ENCODE measurements at regions not wholly inside any gene's neighbourhood (a gene's known extent, or its start where the extent isn't known, plus 50 kb on each side); places are given as distances from the start of the nearest gene placed in this dataset.

- Mint-ChIP-seq H3K9me3 (peaks cover 0 to 1% (median 0%) of the 10 kb centered on the region in 7 donors), H3K4me1 (no peaks in the 10 kb centered on the region), H3K36me3 (no peaks in the 10 kb centered on the region), H3K27me3 (ENCODE audit: low read depth in 3 of 3) (peaks cover 0 to 1% (median 0%) of the 10 kb centered on the region in 3 donors), H3K27ac (no peak overlapping the region), H3K4me3 (no peak overlapping the region)
- no peaks in the 10 kb centered on the region for H3K27me3 ChIP-seq (ENCODE audit: control insufficient read depth in 2 of 2, insufficient read depth in 2 of 2, low read length in 2 of 2)
- H3K27ac ChIP-seq (ENCODE audit: low read depth in 1 of 2, low read length in 2 of 2), result no peak overlapping the region
- no peak overlapping the region for H2AFZ ChIP-seq (ENCODE audit: insufficient read depth, low read depth, low read length, poor library complexity, severe bottlenecking)
- H3K4me2 ChIP-seq (replicated peaks; ENCODE audit: extremely low read depth, low read length, poor library complexity, severe bottlenecking), result no peak overlapping the region
- intact Hi-C loops (cut with micrococcal nuclease), result no loop called here
- WGBS (ENCODE audit: insufficient coverage), result 80% methylated on average over 2 of the region's 3 CpGs
- H3K36me3 ChIP-seq (replicated peaks in 1 of 2; ENCODE audit: control insufficient read depth in 1 of 2, insufficient read depth in 2 of 2, low read length in 2 of 2), result no peaks in the 10 kb centered on the region
- H3K9me3 ChIP-seq (replicated peaks in 1 of 2; ENCODE audit: control insufficient read depth in 1 of 2, insufficient read depth in 1 of 2, low read length in 2 of 2), result no peaks in the 10 kb centered on the region
- no peak for TF ChIP-seq CTCF (IDR thresholded peaks at IDR 0.05)
- H3K4me1 ChIP-seq (ENCODE audit: control insufficient read depth in 1 of 2, insufficient read depth in 2 of 2, low read length in 2 of 2), result no peaks in the 10 kb centered on the region
- no peaks in the 10 kb centered on the region for H4K20me1 ChIP-seq (ENCODE audit: insufficient read depth, low read length)
- H3K79me2 ChIP-seq (ENCODE audit: insufficient read depth, low read length), result no peaks in the 10 kb centered on the region
- no peak for DNase-seq
- no peak overlapping the region for H3K9ac ChIP-seq (ENCODE audit: insufficient read depth, low read length, poor library complexity, severe bottlenecking)
- H3K4me3 ChIP-seq (replicated peaks in 1 of 3; ENCODE audit: low read depth in 2 of 3, low read length in 3 of 3), result no peak overlapping the region
These were observed 199.6 kb upstream of the SRRM4 start for GRCh38 chr12:118781692-118782091.

GRCh38 chr12:118783703-118784102, 197.6 kb upstream of the SRRM4 start:
- no peak overlapping the region for H3K27ac Mint-ChIP-seq
- H3K4me3 ChIP-seq (replicated peaks in 1 of 3; ENCODE audit: low read depth in 2 of 3, low read length in 3 of 3), result no peak overlapping the region

More at GRCh38 chr12:118783703-118784102, 197.6 kb upstream of the SRRM4 start:
- TF ChIP-seq CTCF (IDR thresholded peaks at IDR 0.05), result no peak
- Histone ChIP-seq H3K79me2 (ENCODE audit: insufficient read depth, low read length) (no peaks in the 10 kb centered on the region), H3K27me3 (ENCODE audit: control insufficient read depth in 2 of 2, insufficient read depth in 2 of 2, low read length in 2 of 2) (no peaks in the 10 kb centered on the region), H4K20me1 (ENCODE audit: insufficient read depth, low read length) (no peaks in the 10 kb centered on the region), H3K9me3 (replicated peaks in 1 of 2; ENCODE audit: control insufficient read depth in 1 of 2, insufficient read depth in 1 of 2, low read length in 2 of 2) (no peaks in the 10 kb centered on the region), H3K27ac (ENCODE audit: low read depth in 1 of 2, low read length in 2 of 2) (no peak overlapping the region), H3K4me2 (replicated peaks; ENCODE audit: extremely low read depth, low read length, poor library complexity, severe bottlenecking) (no peak overlapping the region), H3K36me3 (replicated peaks in 1 of 2; ENCODE audit: control insufficient read depth in 1 of 2, insufficient read depth in 2 of 2, low read length in 2 of 2) (no peaks in the 10 kb centered on the region), H3K9ac (ENCODE audit: insufficient read depth, low read length, poor library complexity, severe bottlenecking) (no peak overlapping the region), H3K4me1 (ENCODE audit: control insufficient read depth in 1 of 2, insufficient read depth in 2 of 2, low read length in 2 of 2) (no peaks in the 10 kb centered on the region), H2AFZ (ENCODE audit: insufficient read depth, low read depth, low read length, poor library complexity, severe bottlenecking) (no peak overlapping the region)
- Mint-ChIP-seq H3K4me1 (no peaks in the 10 kb centered on the region), H3K4me3 (no peak overlapping the region), H3K27me3 (ENCODE audit: low read depth in 3 of 3) (peaks cover 0 to 1% (median 0%) of the 10 kb centered on the region in 3 donors), H3K36me3 (no peaks in the 10 kb centered on the region), H3K9me3 (peaks cover 0 to 1% (median 0%) of the 10 kb centered on the region in 7 donors)
- intact Hi-C loops (cut with micrococcal nuclease), result no loop called here
- WGBS (ENCODE audit: insufficient coverage), result 94% methylated on average over 2 of the region's 2 CpGs
- DNase-seq, result no peak
